ENCODE measurements at regions not wholly inside any gene's neighbourhood (a gene's known extent, or its start where the extent isn't known, plus 50 kb on each side); places are given as distances from the start of the nearest gene placed in this dataset.

DNA sequence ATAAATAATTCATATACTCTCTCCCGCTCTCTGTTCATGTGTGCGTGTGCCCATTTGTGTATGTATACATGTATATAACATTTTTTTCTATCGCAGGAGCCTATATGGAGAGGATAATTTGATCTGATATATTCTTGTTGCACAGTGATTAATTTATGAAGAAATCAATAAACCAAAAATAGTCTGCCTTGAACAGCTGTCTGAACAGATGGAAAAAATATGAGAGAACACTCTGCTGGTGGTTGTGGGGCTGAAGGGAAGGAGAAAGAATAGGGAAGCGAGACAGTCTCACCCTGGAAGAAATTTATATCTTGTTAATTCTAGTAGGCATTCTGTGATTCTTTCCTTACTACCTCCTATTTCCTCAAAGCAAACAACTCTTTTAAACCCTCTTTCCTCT, 96.6 kb upstream of the B3GAT2 start:
- TF ChIP-seq, protein P1, sequence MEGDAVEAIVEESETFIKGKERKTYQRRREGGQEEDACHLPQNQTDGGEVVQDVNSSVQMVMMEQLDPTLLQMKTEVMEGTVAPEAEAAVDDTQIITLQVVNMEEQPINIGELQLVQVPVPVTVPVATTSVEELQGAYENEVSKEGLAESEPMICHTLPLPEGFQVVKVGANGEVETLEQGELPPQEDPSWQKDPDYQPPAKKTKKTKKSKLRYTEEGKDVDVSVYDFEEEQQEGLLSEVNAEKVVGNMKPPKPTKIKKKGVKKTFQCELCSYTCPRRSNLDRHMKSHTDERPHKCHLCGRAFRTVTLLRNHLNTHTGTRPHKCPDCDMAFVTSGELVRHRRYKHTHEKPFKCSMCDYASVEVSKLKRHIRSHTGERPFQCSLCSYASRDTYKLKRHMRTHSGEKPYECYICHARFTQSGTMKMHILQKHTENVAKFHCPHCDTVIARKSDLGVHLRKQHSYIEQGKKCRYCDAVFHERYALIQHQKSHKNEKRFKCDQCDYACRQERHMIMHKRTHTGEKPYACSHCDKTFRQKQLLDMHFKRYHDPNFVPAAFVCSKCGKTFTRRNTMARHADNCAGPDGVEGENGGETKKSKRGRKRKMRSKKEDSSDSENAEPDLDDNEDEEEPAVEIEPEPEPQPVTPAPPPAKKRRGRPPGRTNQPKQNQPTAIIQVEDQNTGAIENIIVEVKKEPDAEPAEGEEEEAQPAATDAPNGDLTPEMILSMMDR (IDR thresholded peaks at IDR 0.05; ENCODE audit: low read depth, low read length) = no peak
- no peak overlapping the region for H3K4me3 ChIP-seq (ENCODE audit: low read depth, low read length)

DNA sequence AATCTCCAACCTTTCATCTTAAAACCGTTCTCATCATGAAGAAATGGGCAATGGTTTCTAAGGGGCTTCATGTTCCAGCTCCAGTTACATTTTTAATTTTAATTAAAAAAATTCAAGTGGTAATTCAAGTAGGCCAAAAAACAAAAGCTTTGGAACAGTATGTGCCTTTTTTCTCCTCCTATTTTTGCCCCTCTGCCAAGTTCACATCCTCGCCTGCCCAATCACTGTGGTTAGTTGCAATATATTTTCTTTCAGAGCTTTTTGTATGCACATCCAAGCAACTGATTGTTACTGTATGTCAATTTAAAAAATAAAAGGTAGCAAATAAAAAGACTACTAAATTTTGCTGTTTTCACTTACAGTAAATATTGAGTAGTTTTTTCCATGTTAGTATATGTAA, 99.8 kb upstream of the B3GAT2 start:
- H3K4me3 ChIP-seq (ENCODE audit: low read depth, low read length) = no peak overlapping the region
- TF ChIP-seq, protein P1 (IDR thresholded peaks at IDR 0.05; ENCODE audit: low read depth, low read length) = no peak

DNA sequence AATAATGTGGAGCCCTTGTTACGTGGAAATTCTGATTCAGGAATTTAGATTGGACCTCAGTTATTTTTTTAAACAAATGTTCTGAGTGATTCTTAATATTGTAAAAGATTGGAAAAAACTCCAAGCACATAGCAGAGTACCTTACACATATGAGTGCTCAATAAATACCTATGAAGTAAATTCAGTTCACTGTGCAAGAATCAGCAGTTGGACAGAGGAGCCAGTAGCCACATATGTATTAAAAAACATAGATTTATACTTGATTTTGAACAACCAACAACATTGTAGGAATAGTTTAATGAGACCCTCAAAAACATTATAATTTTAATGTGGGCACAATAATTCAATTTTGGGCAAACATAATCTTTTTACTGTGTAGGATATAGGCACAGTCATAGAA, 109.3 kb upstream of the B3GAT2 start:
- H3K4me3 ChIP-seq (ENCODE audit: low read depth, low read length) = no peak overlapping the region
- TF ChIP-seq, protein P1 (IDR thresholded peaks at IDR 0.05; ENCODE audit: low read depth, low read length) = no peak

DNA sequence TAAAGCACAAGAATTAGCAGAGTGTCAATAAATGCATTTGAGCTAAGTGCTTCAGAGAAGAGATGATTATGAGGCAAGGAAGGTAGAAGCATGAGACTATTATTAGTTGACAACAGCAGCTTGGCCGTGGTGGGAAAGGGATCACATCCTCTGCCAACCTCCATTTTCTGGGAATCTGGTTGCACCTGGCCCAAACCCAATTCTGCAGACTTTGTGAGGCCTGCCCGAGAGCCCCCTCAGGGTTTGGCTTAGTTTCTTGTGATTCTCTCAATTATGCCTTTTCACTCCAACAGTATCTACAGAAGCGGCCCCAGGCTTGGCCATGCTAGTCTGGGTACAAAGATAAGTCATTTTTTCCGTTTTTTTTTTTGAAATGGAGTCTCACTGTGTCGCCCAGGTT, 111.0 kb upstream of the B3GAT2 start:
- no peak overlapping the region for H3K4me3 ChIP-seq (ENCODE audit: low read depth, low read length)
- TF ChIP-seq, protein P1 (IDR thresholded peaks at IDR 0.05; ENCODE audit: low read depth, low read length) = no peak

DNA sequence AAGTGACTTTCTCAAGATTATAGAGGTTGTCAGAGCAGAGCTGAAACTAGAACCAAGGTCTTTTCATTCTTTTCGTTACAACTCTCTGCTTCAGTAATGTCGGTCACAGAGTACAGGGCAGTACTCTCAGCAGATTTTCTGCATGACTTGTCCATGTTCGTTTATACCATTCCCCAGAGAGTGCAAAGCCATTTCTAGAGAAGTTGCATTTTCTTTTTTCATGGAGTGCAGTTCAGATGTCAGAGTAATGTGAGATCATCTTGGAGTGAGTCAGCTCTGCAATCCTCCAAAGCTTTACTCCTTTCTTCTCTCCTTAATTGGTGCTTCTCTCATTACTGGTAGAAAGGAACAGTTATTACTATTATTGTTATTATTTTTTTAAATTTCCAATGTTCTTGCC, 115.6 kb upstream of the B3GAT2 start:
- TF ChIP-seq, protein P1 (IDR thresholded peaks at IDR 0.05; ENCODE audit: low read depth, low read length) = no peak
- no peak overlapping the region for H3K4me3 ChIP-seq (ENCODE audit: low read depth, low read length)

DNA sequence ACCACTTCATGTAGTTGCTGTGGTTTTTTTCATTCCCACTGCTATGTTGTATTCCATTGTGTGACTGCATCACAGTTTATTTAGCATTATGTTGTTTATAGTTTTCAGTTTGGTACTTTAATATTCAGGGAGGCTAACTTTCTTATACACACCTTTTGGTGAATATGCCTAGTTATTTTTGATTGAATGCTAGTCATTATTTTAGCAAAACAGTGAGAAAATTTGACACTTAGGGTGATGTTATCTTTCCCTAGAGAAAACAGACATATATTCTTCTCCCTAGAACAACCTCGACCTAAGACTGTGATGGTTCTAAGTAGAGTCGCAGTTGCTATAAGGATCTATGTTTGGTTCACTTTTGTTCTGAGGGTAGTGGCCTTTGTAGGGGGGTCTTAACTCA, 120.8 kb upstream of the B3GAT2 start:
- no peak overlapping the region for H3K4me3 ChIP-seq (ENCODE audit: low read depth, low read length)
- TF ChIP-seq, protein P1 (IDR thresholded peaks at IDR 0.05; ENCODE audit: low read depth, low read length) = no peak

DNA sequence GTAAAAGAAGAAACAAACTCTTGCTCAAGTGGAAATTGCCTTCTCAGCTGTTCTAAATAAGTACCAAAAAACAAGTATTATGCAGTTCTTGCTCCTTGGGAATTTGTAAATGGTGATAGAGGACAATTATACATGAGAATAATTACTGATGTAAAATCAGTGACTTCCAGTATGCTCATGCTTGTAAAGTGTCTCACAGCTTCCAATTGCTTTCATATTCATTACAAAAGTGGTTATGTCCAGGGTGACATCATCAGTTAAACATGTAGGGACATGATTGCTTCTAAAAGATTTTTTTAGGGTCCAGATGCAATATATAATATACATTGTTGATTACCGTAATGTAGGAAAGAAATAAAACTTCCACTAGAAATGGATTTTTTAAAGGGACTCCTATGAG, 122.8 kb upstream of the B3GAT2 start:
- TF ChIP-seq, protein P1 (IDR thresholded peaks at IDR 0.05; ENCODE audit: low read depth, low read length) = no peak

More for the DNA sequence above, 122.8 kb upstream of the B3GAT2 start:
- no peak overlapping the region for H3K4me3 ChIP-seq (ENCODE audit: low read depth, low read length)

Measured in WI38 (cell line).